HCT116 (cell line): ENCODE measurements at regions not wholly inside any gene's neighbourhood (a gene's known extent, or its start where the extent isn't known, plus 50 kb on each side); places are given as distances from the start of the nearest gene placed in this dataset.

Experiments
- ATAC-seq: fragments of 200-7000 bp; cut with Tn5 transposase; 2 replicates; pipeline ENCODE4 v1.9.1; 2020; ENCODE audit warnings: mild to moderate bottlenecking, moderate library complexity
- BruUV-seq: library from RNA; stranded (reverse); fragments of 400-500 nt; replicated peaks from 2 replicates; lab custom pipeline; 2021; lab: Mats Ljungman, UMichigan
- CTCF ChIA-PET: fragments of 300-600 bp; sonication (Branson Sonifier 250); formaldehyde crosslinking; loops from one replicate; lab custom pipeline; 2021; ENCODE audit warnings: antibody characterized with exemption; lab: Charles Lee
- POLR2A ChIA-PET: fragments of 300-600, 350-600 bp; sonication (Branson Sonifier 250); formaldehyde crosslinking; loops from one replicate; lab custom pipeline; 2021; ENCODE audit warnings: antibody characterized with exemption; lab: Charles Lee
- RAD21 ChIA-PET, 2 experiments: fragments of 300-600 bp; sonication (Branson Sonifier 250); formaldehyde crosslinking; loops; one replicate each; lab custom pipeline; 2023; ENCODE audit warnings: low total read pairs in 2 of 2; ENCODE audit not compliant: uncharacterized antibody in 2 of 2, unreplicated experiment in 2 of 2, low non-redundant PET in 1 of 2; lab: Charles Lee
- DNase-seq: peaks from one replicate; pipeline ENCODE4 v3.0.0-alpha.2; 2010; ENCODE audit warnings: low read depth, low spot score
- H2AFZ ChIP-seq: fragments of 200-600 bp; shearing (Covaris generic), sonication (generic); 2 replicates; pipeline ENCODE4 v1.6.1; 2017; ENCODE audit warnings: low read depth, mixed run types, mixed read lengths, antibody characterized with exemption, low read length; ENCODE audit not compliant: poor library complexity, severe bottlenecking
- H3K27ac ChIP-seq: 2 replicates; pipeline ENCODE4 v1.5.1; 2012; ENCODE audit warnings: low read depth, low read length
- H3K27me3 ChIP-seq: fragments of 200-600 bp; sonication (generic); 2 replicates; pipeline ENCODE4 v1.6.1; 2016; ENCODE audit warnings: mixed run types, low read length, mixed read lengths; ENCODE audit not compliant: insufficient read depth
- H3K36me3 ChIP-seq, 2 experiments: fragments of 200-500 bp in 1 of 2; fragments of 200-600 bp in 1 of 2; sonication (Bioruptor generic) in 1 of 2; sonication (generic) in 1 of 2; 2 replicates each; pipeline versions ENCODE4 v1.5.1 to v1.6.1; 2014 to 2016; ENCODE audit warnings: low read length in 2 of 2, inconsistent platforms in 1 of 2, mixed read lengths in 1 of 2, mixed run types in 1 of 2; ENCODE audit not compliant: insufficient read depth in 2 of 2, control insufficient read depth in 1 of 2
- H3K4me1 ChIP-seq, 2 experiments: fragments of 200-600 bp in 1 of 2; sonication (generic) in 1 of 2; 2 replicates each; pipeline versions ENCODE4 v1.5.1 to v1.6.1; 2012 to 2017; ENCODE audit warnings: low read length in 2 of 2, inconsistent platforms in 1 of 2, mild to moderate bottlenecking in 1 of 2, mixed read lengths in 1 of 2, mixed run types in 1 of 2, moderate library complexity in 1 of 2; ENCODE audit not compliant: insufficient read depth in 2 of 2, control insufficient read depth in 1 of 2
- H3K4me2 ChIP-seq: fragments of 200-600 bp; sonication (generic); 2 replicates; pipeline ENCODE4 v1.6.1; 2017; ENCODE audit warnings: mixed run types, low read length, mixed read lengths
- H3K4me3 ChIP-seq, 2 experiments: fragments of 200-600 bp in 1 of 2; sonication (generic) in 1 of 2; replicated peaks in 1 of 2; 2 replicates each; pipeline ENCODE4 v1.5.1; 2011 to 2016; ENCODE audit warnings: low read length in 2 of 2, control low read depth in 1 of 2, low read depth in 1 of 2, mild to moderate bottlenecking in 1 of 2, mixed read lengths in 1 of 2, mixed run types in 1 of 2
- H3K79me2 ChIP-seq: fragments of 200-600 bp; sonication (generic); 2 replicates; pipeline ENCODE4 v1.6.1; 2017; ENCODE audit warnings: mild to moderate bottlenecking, mixed run types, low read length, moderate library complexity, mixed read lengths; ENCODE audit not compliant: insufficient read depth
- H3K9ac ChIP-seq: fragments of 200-600 bp; sonication (generic); 2 replicates; pipeline ENCODE4 v1.6.1; 2016; ENCODE audit warnings: low read length, mixed read lengths
- H3K9me2 ChIP-seq: fragments of 200-600 bp; sonication (generic), shearing (Covaris generic); 2 replicates; pipeline ENCODE4 v1.6.1; 2017; ENCODE audit warnings: mixed run types, mild to moderate bottlenecking, moderate library complexity; ENCODE audit not compliant: insufficient read depth
- H3K9me3 ChIP-seq, 2 experiments: fragments of 200-500 bp in 1 of 2; fragments of 200-600 bp in 1 of 2; sonication (Bioruptor generic) in 1 of 2; sonication (generic) in 1 of 2; 2 replicates each; pipeline ENCODE4 v1.6.1; 2014 to 2017; ENCODE audit warnings: low read length in 2 of 2, mixed read lengths in 2 of 2, inconsistent platforms in 1 of 2, low read depth in 1 of 2, mild to moderate bottlenecking in 1 of 2, mixed run types in 1 of 2, moderate library complexity in 1 of 2; ENCODE audit not compliant: control insufficient read depth in 1 of 2, insufficient read depth in 1 of 2
- H4K20me1 ChIP-seq: fragments of 200-600 bp; sonication (generic), shearing (Covaris generic); 2 replicates; pipeline ENCODE4 v1.6.1; 2017; ENCODE audit warnings: mixed run types, mild to moderate bottlenecking, moderate library complexity; ENCODE audit not compliant: insufficient read depth
- CTCF ChIP-seq, 3 experiments: fragments of 200-600 bp in 1 of 3; sonication (generic) in 1 of 3; IDR thresholded peaks in 2 of 3; conservative IDR thresholded peaks in 1 of 3; 2 replicates each; pipeline ENCODE4 v1.5.1; 2012 to 2017; ENCODE audit warnings: low read depth in 2 of 3, low read length in 2 of 3, antibody characterized with exemption in 1 of 3, borderline replicate concordance in 1 of 3, control low read depth in 1 of 3, mild to moderate bottlenecking in 1 of 3, mixed read lengths in 1 of 3, mixed run types in 1 of 3, moderate library complexity in 1 of 3; ENCODE audit not compliant: insufficient read depth in 1 of 3
- ELF1 ChIP-seq: IDR thresholded peaks from 2 replicates; pipeline ENCODE4 v1.6.1; 2012; ENCODE audit warnings: low read depth, borderline replicate concordance
- EZH2 ChIP-seq: fragments of 200-600 bp; sonication (generic); IDR thresholded peaks from 2 replicates; pipeline ENCODE4 v1.6.1; 2017; ENCODE audit warnings: antibody characterized with exemption, mixed run types
- EZH2phosphoT487 ChIP-seq: fragments of 200-600 bp; IDR thresholded peaks from 2 replicates; pipeline ENCODE4 v1.6.1; 2018; ENCODE audit warnings: antibody characterized with exemption, borderline replicate concordance
- POLR2A ChIP-seq: IDR thresholded peaks from 2 replicates; pipeline ENCODE4 v1.7.0; 2011; ENCODE audit warnings: borderline replicate concordance; ENCODE audit not compliant: insufficient read depth, insufficient read length; ENCODE audit errors: extremely low read depth
- RAD21 ChIP-seq: IDR thresholded peaks from 2 replicates; pipeline ENCODE4 v1.6.1; 2012; ENCODE audit warnings: low read depth, mild to moderate bottlenecking
- REST ChIP-seq: IDR thresholded peaks from 2 replicates; pipeline ENCODE4 v1.6.1; 2012; ENCODE audit warnings: low read depth
- SP1 ChIP-seq: IDR thresholded peaks from 2 replicates; pipeline ENCODE4 v1.6.1; 2012; ENCODE audit warnings: low read depth
- SRF ChIP-seq: IDR thresholded peaks from 2 replicates; pipeline ENCODE4 v1.6.1; 2012; ENCODE audit warnings: low read depth
- TCF7L2 ChIP-seq: IDR thresholded peaks from 2 replicates; pipeline ENCODE4 v1.7.0; 2011; ENCODE audit warnings: borderline replicate concordance, inconsistent platforms; ENCODE audit not compliant: insufficient read depth, insufficient read length; ENCODE audit errors: extremely low read depth
- YY1 ChIP-seq: IDR thresholded peaks from 2 replicates; pipeline ENCODE4 v1.6.1; 2011; ENCODE audit warnings: low read length, low read depth, moderate library complexity, mild to moderate bottlenecking; ENCODE audit not compliant: insufficient replicate concordance; ENCODE audit errors: extremely low read depth
- ZFX ChIP-seq: fragments of 450-650 bp; IDR thresholded peaks from 2 replicates; pipeline ENCODE4 v1.6.1; 2017
- ZNF274 ChIP-seq: fragments of 200-500 bp; sonication (Bioruptor generic); IDR thresholded peaks from 2 replicates; pipeline ENCODE4 v1.6.1; 2014; ENCODE audit warnings: mild to moderate bottlenecking, low read depth, low read length, inconsistent platforms
- intact Hi-C: fragments of 100-400 bp; cut with micrococcal nuclease; formaldehyde crosslinking; loops from 2 replicates; pipeline ENCODE4 v1.10.0; 2022
- TF ChIP-seq, protein P1 (sequence below): IDR thresholded peaks from 2 replicates; pipeline ENCODE4 v1.6.1; 2012

GRCh38 chr3:69566275-69566674 is 173.0 kb upstream of the MITF start:
- no TSS peak for BruUV-seq

More at GRCh38 chr3:69566275-69566674, 173.0 kb upstream of the MITF start:
- ChIA-PET POLR2A (no interaction called here), RAD21 (no interaction called here), CTCF (no interaction called here)
- Histone ChIP-seq H3K9ac (no peak overlapping the region), H3K9me3 (no peaks in the 10 kb centered on the region), H2AFZ (no peak overlapping the region), H3K79me2 (no peaks in the 10 kb centered on the region), H3K9me2 (no peaks in the 10 kb centered on the region), H3K4me2 (no peak overlapping the region), H3K36me3 (no peaks in the 10 kb centered on the region), H3K27ac (no peak overlapping the region), H4K20me1 (no peaks in the 10 kb centered on the region), H3K27me3 (no peaks in the 10 kb centered on the region), H3K4me3 (no peak overlapping the region), H3K4me1 (no peaks in the 10 kb centered on the region)
- TF ChIP-seq POLR2A (no peak), ELF1 (no peak), EZH2phosphoT487 (no peak), RAD21 (no peak), ZNF274 (no peak), TCF7L2 (no peak), SRF (no peak), YY1 (no peak), ZFX (no peak), CTCF (IDR thresholded peaks at IDR 0.05 in 2 of 3, conservative IDR thresholded peaks at IDR 0.05 in 1 of 3; ENCODE audit: borderline replicate concordance in 1 of 3, insufficient read depth in 1 of 3, low read depth in 2 of 3, low read length in 2 of 3) (no peak), REST (no peak), EZH2 (no peak), SP1 (no peak)
- TF ChIP-seq, protein P1, sequence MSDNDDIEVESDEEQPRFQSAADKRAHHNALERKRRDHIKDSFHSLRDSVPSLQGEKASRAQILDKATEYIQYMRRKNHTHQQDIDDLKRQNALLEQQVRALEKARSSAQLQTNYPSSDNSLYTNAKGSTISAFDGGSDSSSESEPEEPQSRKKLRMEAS, result no peak
- DNase-seq (no peak), ATAC-seq (no peak)
- intact Hi-C loops, result no loop called here
